ENCODE measurements at regions not wholly inside any gene's neighbourhood (a gene's known extent, or its start where the extent isn't known, plus 50 kb on each side); places are given as distances from the start of the nearest gene placed in this dataset.

GRCh38 chr10:84944187-84944586, 615.8 kb downstream of the CCSER2 start:
- H3K4me3 ChIP-seq (ENCODE audit: low read length, poor library complexity, severe bottlenecking): no peak overlapping the region
- no peaks in the 10 kb centered on the region for H3K27me3 ChIP-seq (ENCODE audit: insufficient read depth, low read length, poor library complexity, severe bottlenecking)
- no peak overlapping the region for H2AFZ ChIP-seq (ENCODE audit: low read length)
- H3K79me2 ChIP-seq (ENCODE audit: insufficient read depth, low read length): no peaks in the 10 kb centered on the region
- H3K9me2 ChIP-seq (replicated peaks; ENCODE audit: low read depth, low read length): no peaks in the 10 kb centered on the region
- H3K4me2 ChIP-seq (ENCODE audit: low read depth, low read length, poor library complexity, severe bottlenecking): no peak overlapping the region
- no peaks in the 10 kb centered on the region for H3K36me3 ChIP-seq (ENCODE audit: insufficient read depth, low read length)
- H3K9ac ChIP-seq (ENCODE audit: low read depth, low read length, poor library complexity, severe bottlenecking): no peak overlapping the region
- H3K4me1 ChIP-seq (ENCODE audit: insufficient read depth, low read length, poor library complexity, severe bottlenecking): no peaks in the 10 kb centered on the region
- TF ChIP-seq CTCF (conservative IDR thresholded peaks at IDR 0.05; ENCODE audit: low read length): no peak
- TF ChIP-seq EZH2phosphoT487 (IDR thresholded peaks at IDR 0.05; ENCODE audit: borderline replicate concordance): no peak
- H4K20me1 ChIP-seq (ENCODE audit: insufficient read depth, low read length, poor library complexity, severe bottlenecking): no peaks in the 10 kb centered on the region
- H3F3A ChIP-seq (ENCODE audit: low read depth): no peaks in the 10 kb centered on the region
- no peaks in the 10 kb centered on the region for H3K9me3 ChIP-seq (ENCODE audit: insufficient read depth, low read depth, low read length)

- Histone ChIP-seq H3K9me2 (replicated peaks; ENCODE audit: low read depth, low read length) (no peaks in the 10 kb centered on the region), H3K9me3 (ENCODE audit: insufficient read depth, low read depth, low read length) (no peaks in the 10 kb centered on the region), H2AFZ (ENCODE audit: low read length) (no peak overlapping the region), H3K9ac (ENCODE audit: low read depth, low read length, poor library complexity, severe bottlenecking) (no peak overlapping the region), H4K20me1 (ENCODE audit: insufficient read depth, low read length, poor library complexity, severe bottlenecking) (no peaks in the 10 kb centered on the region), H3K4me3 (ENCODE audit: low read length, poor library complexity, severe bottlenecking) (no peak overlapping the region), H3K27me3 (ENCODE audit: insufficient read depth, low read length, poor library complexity, severe bottlenecking) (no peaks in the 10 kb centered on the region), H3K4me2 (ENCODE audit: low read depth, low read length, poor library complexity, severe bottlenecking) (no peak overlapping the region), H3F3A (ENCODE audit: low read depth) (no peaks in the 10 kb centered on the region), H3K36me3 (ENCODE audit: insufficient read depth, low read length) (no peaks in the 10 kb centered on the region), H3K79me2 (ENCODE audit: insufficient read depth, low read length) (no peaks in the 10 kb centered on the region), H3K4me1 (ENCODE audit: insufficient read depth, low read length, poor library complexity, severe bottlenecking) (no peaks in the 10 kb centered on the region)
- TF ChIP-seq EZH2phosphoT487 (IDR thresholded peaks at IDR 0.05; ENCODE audit: borderline replicate concordance) (no peak), CTCF (conservative IDR thresholded peaks at IDR 0.05; ENCODE audit: low read length) (no peak)
Measured at GRCh38 chr10:84945791-84946190, 617.4 kb downstream of the CCSER2 start.

- TF ChIP-seq CTCF (conservative IDR thresholded peaks at IDR 0.05; ENCODE audit: low read length) (no peak), EZH2phosphoT487 (IDR thresholded peaks at IDR 0.05; ENCODE audit: borderline replicate concordance) (no peak)
- no peak overlapping the region for H3K4me3 ChIP-seq (ENCODE audit: low read length, poor library complexity, severe bottlenecking)
- no peaks in the 10 kb centered on the region for H3F3A ChIP-seq (ENCODE audit: low read depth)
- no peak overlapping the region for H3K4me2 ChIP-seq (ENCODE audit: low read depth, low read length, poor library complexity, severe bottlenecking)
- H3K27me3 ChIP-seq (ENCODE audit: insufficient read depth, low read length, poor library complexity, severe bottlenecking): no peaks in the 10 kb centered on the region
- H3K4me1 ChIP-seq (ENCODE audit: insufficient read depth, low read length, poor library complexity, severe bottlenecking): no peaks in the 10 kb centered on the region
- no peaks in the 10 kb centered on the region for H3K36me3 ChIP-seq (ENCODE audit: insufficient read depth, low read length)
- no peaks in the 10 kb centered on the region for H3K79me2 ChIP-seq (ENCODE audit: insufficient read depth, low read length)
- no peak overlapping the region for H3K9ac ChIP-seq (ENCODE audit: low read depth, low read length, poor library complexity, severe bottlenecking)
- no peaks in the 10 kb centered on the region for H3K9me2 ChIP-seq (replicated peaks; ENCODE audit: low read depth, low read length)
- H3K9me3 ChIP-seq (ENCODE audit: insufficient read depth, low read depth, low read length): no peaks in the 10 kb centered on the region
- H2AFZ ChIP-seq (ENCODE audit: low read length): no peak overlapping the region
- H4K20me1 ChIP-seq (ENCODE audit: insufficient read depth, low read length, poor library complexity, severe bottlenecking): no peaks in the 10 kb centered on the region
Measured at GRCh38 chr10:84946904-84947303, 618.5 kb downstream of the CCSER2 start.

Data from Loucy (cell line).